ENCODE measurements at regions not wholly inside any gene's neighbourhood (a gene's known extent, or its start where the extent isn't known, plus 50 kb on each side); places are given as distances from the start of the nearest gene placed in this dataset.

GRCh38 chr1:157363660-157364140 is 188.6 kb downstream of the FCRL5 start:
- Histone ChIP-seq H3F3A (ENCODE audit: control insufficient read depth, insufficient read depth) (no peaks in the 10 kb centered on the region), H3K36me3 (ENCODE audit: control insufficient read depth, low read length) (no peaks in the 10 kb centered on the region), H3K4me2 (ENCODE audit: low read length) (no peak overlapping the region), H3K4me3 (ENCODE audit: low read length) (no peak overlapping the region), H3K4me1 (ENCODE audit: control insufficient read depth, low read length) (no peaks in the 10 kb centered on the region), H3K9me3 (ENCODE audit: control insufficient read depth, insufficient read depth, low read length) (no peaks in the 10 kb centered on the region), H3K27ac (ENCODE audit: low read depth, low read length) (no peak overlapping the region), H4K20me1 (ENCODE audit: control insufficient read depth, insufficient read depth, low read depth, low read length) (no peaks in the 10 kb centered on the region), H3K79me2 (ENCODE audit: control insufficient read depth, low read length) (no peaks in the 10 kb centered on the region), H3K9me2 (replicated peaks; ENCODE audit: control insufficient read depth, low read length) (no peaks in the 10 kb centered on the region), H3K27me3 (ENCODE audit: control insufficient read depth, low read length) (no peaks in the 10 kb centered on the region)
- TF ChIP-seq EZH2phosphoT487 (IDR thresholded peaks at IDR 0.05; ENCODE audit: borderline replicate concordance, low read length) (no peak), CTCF (IDR thresholded peaks at IDR 0.05; ENCODE audit: low read depth, low read length, poor library complexity, severe bottlenecking) (peak; percentile 72)

- no peak overlapping the region for H3K4me3 ChIP-seq (ENCODE audit: low read length)
- no peak overlapping the region for H3K27ac ChIP-seq (ENCODE audit: low read depth, low read length)
- H3K9me2 ChIP-seq (replicated peaks; ENCODE audit: control insufficient read depth, low read length), result no peaks in the 10 kb centered on the region
- no peaks in the 10 kb centered on the region for H3K36me3 ChIP-seq (ENCODE audit: control insufficient read depth, low read length)
- 0 out of 2 replicates have a peak, but pooled peaks cover 7% of the 10 kb centered on the region for H3K27me3 ChIP-seq (ENCODE audit: control insufficient read depth, low read length)
- H3K4me2 ChIP-seq (ENCODE audit: low read length), result no peak overlapping the region
- no peak for TF ChIP-seq CTCF (IDR thresholded peaks at IDR 0.05; ENCODE audit: low read depth, low read length, poor library complexity, severe bottlenecking)
- TF ChIP-seq EZH2phosphoT487 (IDR thresholded peaks at IDR 0.05; ENCODE audit: borderline replicate concordance, low read length), result no peak
- H3F3A ChIP-seq (ENCODE audit: control insufficient read depth, insufficient read depth), result no peaks in the 10 kb centered on the region
- no peaks in the 10 kb centered on the region for H3K4me1 ChIP-seq (ENCODE audit: control insufficient read depth, low read length)
- H4K20me1 ChIP-seq (ENCODE audit: control insufficient read depth, insufficient read depth, low read depth, low read length), result no peaks in the 10 kb centered on the region
- H3K79me2 ChIP-seq (ENCODE audit: control insufficient read depth, low read length), result no peaks in the 10 kb centered on the region
- no peaks in the 10 kb centered on the region for H3K9me3 ChIP-seq (ENCODE audit: control insufficient read depth, insufficient read depth, low read length)
Measured at GRCh38 chr1:157360023-157360390, 192.3 kb downstream of the FCRL5 start.

GRCh38 chr1:157359314-157360022 is 192.8 kb downstream of the FCRL5 start:
- Histone ChIP-seq H3K79me2 (ENCODE audit: control insufficient read depth, low read length) (no peaks in the 10 kb centered on the region), H3F3A (ENCODE audit: control insufficient read depth, insufficient read depth) (no peaks in the 10 kb centered on the region), H3K9me2 (replicated peaks; ENCODE audit: control insufficient read depth, low read length) (no peaks in the 10 kb centered on the region), H3K36me3 (ENCODE audit: control insufficient read depth, low read length) (no peaks in the 10 kb centered on the region), H3K4me2 (ENCODE audit: low read length) (no peak overlapping the region), H3K4me1 (ENCODE audit: control insufficient read depth, low read length) (no peaks in the 10 kb centered on the region), H3K27me3 (ENCODE audit: control insufficient read depth, low read length) (peaks cover 11% of the 10 kb centered on the region; the same call in 1 of the 2 replicates), H3K27ac (ENCODE audit: low read depth, low read length) (no peak overlapping the region), H4K20me1 (ENCODE audit: control insufficient read depth, insufficient read depth, low read depth, low read length) (no peaks in the 10 kb centered on the region), H3K9me3 (ENCODE audit: control insufficient read depth, insufficient read depth, low read length) (no peaks in the 10 kb centered on the region), H3K4me3 (ENCODE audit: low read length) (no peak overlapping the region)
- TF ChIP-seq EZH2phosphoT487 (IDR thresholded peaks at IDR 0.05; ENCODE audit: borderline replicate concordance, low read length), result no peak
- no peak for TF ChIP-seq CTCF (IDR thresholded peaks at IDR 0.05; ENCODE audit: low read depth, low read length, poor library complexity, severe bottlenecking)
